Suprapubic skin (tissue), 3 donors: ENCODE measurements at regions not wholly inside any gene's neighbourhood (a gene's known extent, or its start where the extent isn't known, plus 50 kb on each side); places are given as distances from the start of the nearest gene placed in this dataset.

ENCODE experiments used
- POLR2A ChIP-seq, 2 donors: fragments of 450-650 bp; IDR thresholded peaks; one replicate each; pipeline ENCODE4 v1.6.1; 2017; ENCODE audit warnings: antibody characterized with exemption in 2 of 2, mild to moderate bottlenecking in 2 of 2, moderate library complexity in 2 of 2
- TF ChIP-seq, protein P1 (sequence below), 2 donors: fragments of 200-600 bp in 1 of 2; fragments of 450-650 bp in 1 of 2; sonication (generic) in 1 of 2; IDR thresholded peaks; one replicate each; pipeline ENCODE4 v1.5.1; 2016 to 2019; ENCODE audit warnings: antibody characterized with exemption in 2 of 2, mild to moderate bottlenecking in 1 of 2, moderate library complexity in 1 of 2

DNA sequence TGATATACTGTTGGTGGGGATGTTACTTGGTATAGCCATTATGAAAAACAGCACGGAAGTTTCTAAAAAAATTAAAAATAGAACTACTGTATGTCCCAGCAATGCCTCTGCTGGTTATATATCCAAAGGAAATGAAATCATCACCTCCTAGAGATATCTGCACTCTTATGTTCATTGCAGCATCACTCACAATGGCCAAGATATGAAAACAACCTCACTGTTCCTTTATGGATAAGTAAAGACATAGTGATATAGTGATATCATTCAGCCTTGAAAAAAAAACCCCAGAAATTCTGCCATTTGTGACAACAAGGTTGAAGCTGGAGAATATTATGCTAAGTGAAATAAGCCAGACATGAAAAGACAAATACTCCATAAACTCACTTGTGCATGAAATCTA is 543.8 kb upstream of the SLIT2 start:
- no peak for TF ChIP-seq POLR2A (IDR thresholded peaks at IDR 0.05)
- TF ChIP-seq, protein P1, sequence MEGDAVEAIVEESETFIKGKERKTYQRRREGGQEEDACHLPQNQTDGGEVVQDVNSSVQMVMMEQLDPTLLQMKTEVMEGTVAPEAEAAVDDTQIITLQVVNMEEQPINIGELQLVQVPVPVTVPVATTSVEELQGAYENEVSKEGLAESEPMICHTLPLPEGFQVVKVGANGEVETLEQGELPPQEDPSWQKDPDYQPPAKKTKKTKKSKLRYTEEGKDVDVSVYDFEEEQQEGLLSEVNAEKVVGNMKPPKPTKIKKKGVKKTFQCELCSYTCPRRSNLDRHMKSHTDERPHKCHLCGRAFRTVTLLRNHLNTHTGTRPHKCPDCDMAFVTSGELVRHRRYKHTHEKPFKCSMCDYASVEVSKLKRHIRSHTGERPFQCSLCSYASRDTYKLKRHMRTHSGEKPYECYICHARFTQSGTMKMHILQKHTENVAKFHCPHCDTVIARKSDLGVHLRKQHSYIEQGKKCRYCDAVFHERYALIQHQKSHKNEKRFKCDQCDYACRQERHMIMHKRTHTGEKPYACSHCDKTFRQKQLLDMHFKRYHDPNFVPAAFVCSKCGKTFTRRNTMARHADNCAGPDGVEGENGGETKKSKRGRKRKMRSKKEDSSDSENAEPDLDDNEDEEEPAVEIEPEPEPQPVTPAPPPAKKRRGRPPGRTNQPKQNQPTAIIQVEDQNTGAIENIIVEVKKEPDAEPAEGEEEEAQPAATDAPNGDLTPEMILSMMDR (IDR thresholded peaks at IDR 0.05), result no peak
